ENCODE measurements at regions not wholly inside any gene's neighbourhood (a gene's known extent, or its start where the extent isn't known, plus 50 kb on each side); places are given as distances from the start of the nearest gene placed in this dataset.

- Histone ChIP-seq H3K4me3 (ENCODE audit: low read depth in 1 of 3, low read length in 3 of 3) (no peak overlapping the region), H3K36me3 (ENCODE audit: control insufficient read depth in 4 of 4, insufficient read depth in 3 of 4, low read depth in 1 of 4, low read length in 3 of 4) (no peaks in the 10 kb centered on the region), H3K27me3 (ENCODE audit: control insufficient read depth in 4 of 4, insufficient read depth in 4 of 4, low read length in 3 of 4) (no peaks in the 10 kb centered on the region), H3K4me1 (ENCODE audit: control insufficient read depth in 4 of 4, insufficient read depth in 4 of 4, low read length in 3 of 4) (peaks cover 2 to 17% (median 11%) of the 10 kb centered on the region in 4 donors), H3K9ac (ENCODE audit: low read depth in 1 of 2, low read length in 2 of 2) (no peak overlapping the region), H3K9me3 (ENCODE audit: control insufficient read depth in 4 of 4, low read length in 3 of 4) (no peaks in the 10 kb centered on the region), H3K27ac (ENCODE audit: low read depth in 1 of 2, low read length in 2 of 2) (no peak overlapping the region)
- TF ChIP-seq HNF4A (conservative IDR thresholded peaks at IDR 0.05) (peak in 1 of 2 donors; percentile 52), YY1 (IDR thresholded peaks at IDR 0.05) (no peak), ZBTB33 (IDR thresholded peaks at IDR 0.05) (no peak)
- WGBS: 38% methylated on average over 3 of the region's 3 CpGs
- no peak for DNase-seq (ENCODE audit: low spot score)
Measured at GRCh38 chrX:37956223-37956622, 50.1 kb upstream of the SYTL5 start.
